WTC11 (cell line): ENCODE measurements at regions not wholly inside any gene's neighbourhood (a gene's known extent, or its start where the extent isn't known, plus 50 kb on each side); places are given as distances from the start of the nearest gene placed in this dataset.

ENCODE experiments used
- AR ChIP-seq: fragments of 250-450 bp; sonication (Bioruptor Pico); IDR thresholded peaks from 2 replicates; pipeline ENCODE4 v1.9.0; 2021; ENCODE audit warnings: mild to moderate bottlenecking
- ATF2 ChIP-seq: sonication (generic); formaldehyde crosslinking; IDR thresholded peaks from 2 replicates; pipeline ENCODE4 v1.8.1; 2022; ENCODE audit warnings: low read depth, missing genetic modification reagents, borderline replicate concordance
- CBFB ChIP-seq: sonication (generic); formaldehyde crosslinking; IDR thresholded peaks from 2 replicates; pipeline ENCODE4 v1.8.1; 2022; ENCODE audit warnings: mild to moderate bottlenecking, low read depth, missing genetic modification reagents
- CTCF ChIP-seq: fragments of 200-600 bp; IDR thresholded peaks from 2 replicates; pipeline ENCODE4 v1.8.0; 2022; ENCODE audit warnings: antibody characterized with exemption
- E2F1 ChIP-seq: sonication (generic); formaldehyde crosslinking; IDR thresholded peaks from 2 replicates; pipeline ENCODE4 v1.8.0; 2022; ENCODE audit warnings: mild to moderate bottlenecking, missing genetic modification reagents
- MAX ChIP-seq: sonication (generic); formaldehyde crosslinking; IDR thresholded peaks from 2 replicates; pipeline ENCODE4 v1.8.0; 2022; ENCODE audit warnings: mild to moderate bottlenecking, missing genetic modification reagents
- TCF7 ChIP-seq: sonication (generic); formaldehyde crosslinking; IDR thresholded peaks from 2 replicates; pipeline ENCODE4 v1.8.0; 2022; ENCODE audit warnings: mild to moderate bottlenecking, low read depth, missing genetic modification reagents, moderate library complexity
- ZMAT4 ChIP-seq: fragments of 250-450 bp; sonication (Bioruptor Pico); IDR thresholded peaks from 2 replicates; pipeline ENCODE4 v1.9.0; 2021; ENCODE audit warnings: mild to moderate bottlenecking
- ZNF512 ChIP-seq: sonication (generic); formaldehyde crosslinking; IDR thresholded peaks from 2 replicates; pipeline ENCODE4 v1.8.1; 2022; ENCODE audit warnings: missing genetic modification reagents, borderline replicate concordance

- TF ChIP-seq TCF7 (CRISPR knock-in tag) (no peak), CTCF (no peak), ZMAT4 (CRISPR knock-in tag) (no peak), AR (no peak), CBFB (CRISPR knock-in tag) (no peak), E2F1 (no peak), ATF2 (no peak), MAX (CRISPR knock-in tag) (no peak), ZNF512 (CRISPR knock-in tag) (no peak)
Observed at GRCh38 chr5:38117784-38118479, 140.4 kb upstream of the EGFLAM start.
